H9 (cell line): ENCODE measurements at regions not wholly inside any gene's neighbourhood (a gene's known extent, or its start where the extent isn't known, plus 50 kb on each side); places are given as distances from the start of the nearest gene placed in this dataset.

ENCODE experiments used
- DNase-seq: peaks from one replicate; pipeline ENCODE4 v3.0.0-alpha.2; 2017
- H2AFZ ChIP-seq: one replicate; pipeline ENCODE4 v1.6.1; 2013; ENCODE audit warnings: mild to moderate bottlenecking, low read length, control low read depth, moderate library complexity
- H2AK5ac ChIP-seq: 2 replicates; pipeline ENCODE4 v1.6.1; 2013; ENCODE audit warnings: low read length, control low read depth, mixed read lengths; ENCODE audit not compliant: insufficient read length
- H2BK120ac ChIP-seq: one replicate; pipeline ENCODE4 v1.6.1; 2013; ENCODE audit warnings: low read depth, mild to moderate bottlenecking, low read length, control low read depth, inconsistent platforms; ENCODE audit not compliant: poor library complexity, severe bottlenecking
- H2BK12ac ChIP-seq: 2 replicates; pipeline ENCODE4 v1.6.1; 2013; ENCODE audit warnings: low read length, control low read depth, mixed read lengths, low read depth; ENCODE audit not compliant: insufficient read length
- H2BK15ac ChIP-seq: 2 replicates; pipeline ENCODE4 v1.6.1; 2013; ENCODE audit warnings: low read depth, low read length, control low read depth
- H2BK20ac ChIP-seq: one replicate; pipeline ENCODE4 v1.6.1; 2013; ENCODE audit warnings: low read depth, mild to moderate bottlenecking, low read length, control low read depth, inconsistent platforms; ENCODE audit not compliant: poor library complexity, severe bottlenecking
- H2BK5ac ChIP-seq: 2 replicates; pipeline ENCODE4 v1.6.1; 2013; ENCODE audit warnings: low read length, control low read depth, mixed read lengths; ENCODE audit not compliant: insufficient read length
- H3K14ac ChIP-seq: 2 replicates; pipeline ENCODE4 v1.6.1; 2013; ENCODE audit warnings: low read length, control low read depth; ENCODE audit not compliant: insufficient read depth
- H3K18ac ChIP-seq: 2 replicates; pipeline ENCODE4 v1.6.1; 2013; ENCODE audit warnings: low read depth, mild to moderate bottlenecking, mixed read lengths, low read length, control low read depth; ENCODE audit not compliant: insufficient read length
- H3K23ac ChIP-seq: 2 replicates; pipeline ENCODE4 v1.6.1; 2013; ENCODE audit warnings: low read length, control low read depth, mixed read lengths, low read depth; ENCODE audit not compliant: insufficient read length
- H3K23me2 ChIP-seq: 2 replicates; pipeline ENCODE4 v1.6.1; 2013; ENCODE audit warnings: low read depth, mild to moderate bottlenecking, mixed read lengths, low read length, control low read depth; ENCODE audit not compliant: insufficient read length, poor library complexity, severe bottlenecking
- H3K27ac ChIP-seq: 2 replicates; pipeline ENCODE4 v1.5.1; 2013; ENCODE audit warnings: low read length, control low read depth, mixed read lengths, low read depth; ENCODE audit not compliant: insufficient read length
- H3K27me3 ChIP-seq: 2 replicates; pipeline ENCODE4 v1.6.1; 2013; ENCODE audit warnings: low read length, control low read depth, inconsistent platforms; ENCODE audit not compliant: insufficient read depth
- H3K4ac ChIP-seq: 2 replicates; pipeline ENCODE4 v1.6.1; 2013; ENCODE audit warnings: low read depth, mild to moderate bottlenecking, control low read depth, inconsistent platforms, low read length, moderate library complexity
- H3K4me1 ChIP-seq: 2 replicates; pipeline ENCODE4 v1.6.1; 2013; ENCODE audit warnings: low read length, control low read depth, inconsistent platforms; ENCODE audit not compliant: insufficient read depth
- H3K4me2 ChIP-seq: 2 replicates; pipeline ENCODE4 v1.6.1; 2013; ENCODE audit warnings: low read length, control low read depth, mixed read lengths; ENCODE audit not compliant: insufficient read length, insufficient read depth
- H3K56ac ChIP-seq: 2 replicates; pipeline ENCODE4 v1.6.1; 2013; ENCODE audit warnings: low read depth, mild to moderate bottlenecking, mixed read lengths, low read length, control low read depth; ENCODE audit not compliant: insufficient read length
- H3K79me1 ChIP-seq: 2 replicates; pipeline ENCODE4 v1.6.1; 2013; ENCODE audit warnings: low read depth, mild to moderate bottlenecking, moderate library complexity, low read length, control low read depth, inconsistent platforms; ENCODE audit not compliant: insufficient read depth, poor library complexity, severe bottlenecking
- H3K79me2 ChIP-seq: 2 replicates; pipeline ENCODE4 v1.6.1; 2013; ENCODE audit warnings: low read length, control low read depth, inconsistent platforms; ENCODE audit not compliant: insufficient read depth
- H3K9ac ChIP-seq: 2 replicates; pipeline ENCODE4 v1.6.1; 2013; ENCODE audit warnings: low read length, control low read depth, mixed read lengths; ENCODE audit not compliant: insufficient read length; ENCODE audit errors: extremely low read depth
- H3K9me3 ChIP-seq: one replicate; pipeline ENCODE4 v1.6.1; 2013; ENCODE audit warnings: low read depth, low read length, inconsistent platforms; ENCODE audit not compliant: control insufficient read depth
- H3T11ph ChIP-seq: one replicate; pipeline ENCODE4 v1.6.1; 2013; ENCODE audit warnings: mild to moderate bottlenecking, low read length, control low read depth, inconsistent platforms
- H4K20me1 ChIP-seq: one replicate; pipeline ENCODE4 v1.6.1; 2013; ENCODE audit not compliant: control insufficient read depth, insufficient read length, insufficient read depth
- H4K5ac ChIP-seq: 2 replicates; pipeline ENCODE4 v1.6.1; 2013; ENCODE audit warnings: low read depth, mild to moderate bottlenecking, mixed read lengths, low read length, control low read depth; ENCODE audit not compliant: insufficient read length
- H4K8ac ChIP-seq: replicated peaks from 2 replicates; pipeline ENCODE4 v1.6.1; 2013; ENCODE audit warnings: low read length, control low read depth, mixed read lengths, low read depth; ENCODE audit not compliant: insufficient read length
- H4K91ac ChIP-seq: 2 replicates; pipeline ENCODE4 v1.6.1; 2013; ENCODE audit warnings: low read depth, mild to moderate bottlenecking, moderate library complexity, mixed read lengths, low read length, control low read depth; ENCODE audit not compliant: insufficient read length
- H3K27ac Mint-ChIP-seq, 3 experiments: 2 replicates in 2 of 3; 3 replicates in 1 of 3; pipeline ENCODE4 v1.8.0; 2020 to 2021; ENCODE audit warnings: mixed read lengths in 3 of 3, mild to moderate bottlenecking in 1 of 3, moderate library complexity in 1 of 3
- H3K27me3 Mint-ChIP-seq: 2 replicates; pipeline ENCODE4 v1.8.0; 2021; ENCODE audit warnings: low read depth, mild to moderate bottlenecking, moderate library complexity, mixed read lengths
- H3K36me3 Mint-ChIP-seq, 3 experiments: 2 replicates in 2 of 3; 3 replicates in 1 of 3; pipeline ENCODE4 v1.8.0; 2020 to 2021; ENCODE audit warnings: low read depth in 3 of 3, mixed read lengths in 3 of 3; ENCODE audit not compliant: insufficient read depth in 1 of 3
- H3K4me1 Mint-ChIP-seq, 2 experiments: 2 replicates each; pipeline ENCODE4 v1.8.0; 2020; ENCODE audit warnings: mixed read lengths in 2 of 2
- H3K4me3 Mint-ChIP-seq, 2 experiments: 2 replicates in 1 of 2; 3 replicates in 1 of 2; pipeline ENCODE4 v1.8.0; 2020 to 2021; ENCODE audit warnings: mild to moderate bottlenecking in 2 of 2, mixed read lengths in 2 of 2, moderate library complexity in 1 of 2
- H3K9me3 Mint-ChIP-seq, 2 experiments: 2 replicates in 1 of 2; 3 replicates in 1 of 2; pipeline ENCODE4 v1.8.0; 2020; ENCODE audit warnings: mild to moderate bottlenecking in 2 of 2, mixed read lengths in 2 of 2, moderate library complexity in 1 of 2
- TF ChIP-seq, protein P1 (sequence below): fragments of 200-600 bp; sonication (generic); conservative IDR thresholded peaks from 3 replicates; pipeline ENCODE4 v1.8.0; 2021; ENCODE audit warnings: antibody characterized with exemption, mild to moderate bottlenecking

DNA sequence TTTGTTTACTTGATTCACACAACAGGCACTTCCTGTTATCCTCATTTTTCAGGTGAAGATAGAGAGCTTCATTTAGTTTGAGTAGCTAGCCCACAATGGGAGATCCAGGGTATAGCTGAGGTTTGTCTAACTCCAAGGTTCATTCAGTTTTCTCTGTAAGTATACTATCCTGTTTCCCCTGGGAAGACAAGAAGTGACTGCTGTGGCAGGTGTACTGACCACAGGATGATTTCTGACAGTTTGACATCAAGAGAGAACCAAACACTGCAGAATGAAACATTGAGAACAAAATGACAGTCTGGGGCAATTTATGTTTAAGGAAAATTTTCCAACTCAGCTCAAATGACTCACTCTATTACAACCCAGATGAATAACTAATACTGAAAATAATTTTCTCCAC, 958.0 kb downstream of the STPG2 start:
- H3K23ac ChIP-seq, result no peak overlapping the region
- no peak overlapping the region for H2BK15ac ChIP-seq
- no peak overlapping the region for H3K4me2 ChIP-seq
- H4K91ac ChIP-seq, result no peak overlapping the region
- H2AK5ac ChIP-seq, result no peak overlapping the region
- DNase-seq, result no peak
- no peak overlapping the region for H4K5ac ChIP-seq
- H2BK12ac ChIP-seq, result no peak overlapping the region
- H2AFZ ChIP-seq, result no peak overlapping the region
- no peak overlapping the region for H3K27ac Mint-ChIP-seq
- no peak overlapping the region for H3K56ac ChIP-seq
- no peak overlapping the region for H3K27ac ChIP-seq
- H2BK5ac ChIP-seq, result no peak overlapping the region
- no peak overlapping the region for H2BK120ac ChIP-seq
- no peaks in the 10 kb centered on the region for H3K9me3 ChIP-seq
- no peak overlapping the region for H3T11ph ChIP-seq
- H3K9me3 Mint-ChIP-seq, result peaks cover 5 to 11% of the 10 kb centered on the region in 2 experiments; a peak in 3 of 5 replicates
- TF ChIP-seq, protein P1, sequence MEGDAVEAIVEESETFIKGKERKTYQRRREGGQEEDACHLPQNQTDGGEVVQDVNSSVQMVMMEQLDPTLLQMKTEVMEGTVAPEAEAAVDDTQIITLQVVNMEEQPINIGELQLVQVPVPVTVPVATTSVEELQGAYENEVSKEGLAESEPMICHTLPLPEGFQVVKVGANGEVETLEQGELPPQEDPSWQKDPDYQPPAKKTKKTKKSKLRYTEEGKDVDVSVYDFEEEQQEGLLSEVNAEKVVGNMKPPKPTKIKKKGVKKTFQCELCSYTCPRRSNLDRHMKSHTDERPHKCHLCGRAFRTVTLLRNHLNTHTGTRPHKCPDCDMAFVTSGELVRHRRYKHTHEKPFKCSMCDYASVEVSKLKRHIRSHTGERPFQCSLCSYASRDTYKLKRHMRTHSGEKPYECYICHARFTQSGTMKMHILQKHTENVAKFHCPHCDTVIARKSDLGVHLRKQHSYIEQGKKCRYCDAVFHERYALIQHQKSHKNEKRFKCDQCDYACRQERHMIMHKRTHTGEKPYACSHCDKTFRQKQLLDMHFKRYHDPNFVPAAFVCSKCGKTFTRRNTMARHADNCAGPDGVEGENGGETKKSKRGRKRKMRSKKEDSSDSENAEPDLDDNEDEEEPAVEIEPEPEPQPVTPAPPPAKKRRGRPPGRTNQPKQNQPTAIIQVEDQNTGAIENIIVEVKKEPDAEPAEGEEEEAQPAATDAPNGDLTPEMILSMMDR, result no peak
- no peaks in the 10 kb centered on the region for H4K20me1 ChIP-seq
- no peaks in the 10 kb centered on the region for H3K27me3 Mint-ChIP-seq
- H3K4me3 Mint-ChIP-seq, result no peak overlapping the region
- no peak overlapping the region for H3K18ac ChIP-seq
- H3K79me1 ChIP-seq, result no peaks in the 10 kb centered on the region
- no peak overlapping the region for H2BK20ac ChIP-seq
- no peak overlapping the region for H3K4ac ChIP-seq
- no peak overlapping the region for H3K14ac ChIP-seq
- no peak overlapping the region for H4K8ac ChIP-seq
- H3K23me2 ChIP-seq, result no peaks in the 10 kb centered on the region
- H3K27me3 ChIP-seq, result no peaks in the 10 kb centered on the region
- peaks cover 6 to 7% of the 10 kb centered on the region in 2 experiments for H3K4me1 Mint-ChIP-seq
- peaks cover 0 to 14% (median 0%) of the 10 kb centered on the region in 3 experiments; a peak in 3 of 7 replicates for H3K36me3 Mint-ChIP-seq
- no peaks in the 10 kb centered on the region for H3K79me2 ChIP-seq
- H3K9ac ChIP-seq, result no peak overlapping the region
- no peaks in the 10 kb centered on the region; the same call in 1 of the 2 replicates for H3K4me1 ChIP-seq
